Bronchial epithelial cell (primary cell): ENCODE measurements at regions not wholly inside any gene's neighbourhood (a gene's known extent, or its start where the extent isn't known, plus 50 kb on each side); places are given as distances from the start of the nearest gene placed in this dataset.

Experiments used
- DNase-seq: peaks from one replicate; pipeline ENCODE4 v3.0.0-alpha.2; 2010; ENCODE audit warnings: low read depth
- FAIRE-seq: peaks from 2 replicates; lab custom pipeline; 2011; peaks lifted over from hg19 to GRCh38; lab: Jason Lieb, UNC
- H3K27me3 ChIP-seq: 2 replicates; pipeline ENCODE4 v1.5.1; 2011; ENCODE audit warnings: low read length; ENCODE audit not compliant: control insufficient read depth, insufficient read depth
- H3K36me3 ChIP-seq: 2 replicates; pipeline ENCODE4 v1.5.1; 2011; ENCODE audit warnings: low read length; ENCODE audit not compliant: control insufficient read depth, insufficient read depth
- H3K4me3 ChIP-seq: 2 replicates; pipeline ENCODE4 v1.5.1; 2011; ENCODE audit warnings: mild to moderate bottlenecking, low read depth, low read length, control low read depth
- CTCF ChIP-seq: IDR thresholded peaks from 2 replicates; pipeline ENCODE4 v1.5.1; 2011; ENCODE audit warnings: mild to moderate bottlenecking, moderate library complexity, low read length, control low read depth, inconsistent platforms; ENCODE audit not compliant: insufficient read depth, severe bottlenecking

- H3K27me3 ChIP-seq = no peaks in the 10 kb centered on the region
- FAIRE-seq = no peak
- H3K4me3 ChIP-seq = no peak overlapping the region
- TF ChIP-seq CTCF = no peak
- no peak for DNase-seq
- H3K36me3 ChIP-seq = no peaks in the 10 kb centered on the region
Observed at GRCh38 chrX:45368705-45369104, 168.0 kb upstream of the DIPK2B start.

- no peaks in the 10 kb centered on the region for H3K27me3 ChIP-seq
- no peak overlapping the region for H3K4me3 ChIP-seq
- TF ChIP-seq CTCF = no peak
- no peaks in the 10 kb centered on the region for H3K36me3 ChIP-seq
- FAIRE-seq (no peak), DNase-seq (no peak)
Observed at GRCh38 chrX:45363596-45363995, 162.9 kb upstream of the DIPK2B start.

DNA sequence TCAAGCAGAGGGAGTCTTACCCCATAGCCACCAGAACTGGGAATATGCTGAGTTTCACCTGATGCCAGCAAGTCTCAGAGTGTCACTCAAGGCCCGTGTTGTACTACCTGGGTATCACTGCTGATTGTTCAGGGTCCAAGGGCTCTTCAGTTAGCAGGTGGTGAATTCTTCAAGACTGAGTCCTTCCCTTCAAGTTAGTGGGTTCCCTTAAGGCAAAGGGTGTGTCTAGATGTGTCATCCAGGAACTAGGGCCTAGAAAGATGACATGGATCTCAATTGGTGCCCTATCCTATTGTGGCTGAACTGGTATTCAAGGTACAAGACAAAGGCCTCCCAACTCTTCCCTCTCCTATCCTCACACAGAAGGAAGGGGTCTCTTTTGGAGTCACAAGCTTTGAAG is 159.9 kb upstream of the DIPK2B start:
- FAIRE-seq (no peak), DNase-seq (peak; percentile 63)
- Histone ChIP-seq H3K36me3 (no peaks in the 10 kb centered on the region), H3K27me3 (no peaks in the 10 kb centered on the region), H3K4me3 (no peak overlapping the region)
- no peak for TF ChIP-seq CTCF

DNA sequence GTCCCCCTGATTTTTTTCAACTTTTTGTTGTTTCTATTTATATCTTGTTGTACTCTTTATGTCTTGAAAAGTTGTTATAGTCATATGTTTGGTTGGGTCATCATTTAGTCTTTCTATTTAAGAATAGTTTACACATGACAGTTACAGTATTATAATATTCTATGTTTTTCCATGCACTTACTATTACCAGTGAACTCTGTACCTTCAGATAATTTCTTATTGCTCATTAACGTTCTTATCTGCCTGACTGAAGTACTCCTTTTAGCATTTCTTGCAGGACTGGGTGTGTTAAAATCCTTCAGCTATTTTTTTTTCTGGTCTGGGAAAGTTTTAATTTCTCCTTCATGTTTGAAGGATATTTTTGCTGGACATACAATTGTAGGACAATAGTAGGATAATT is 157.7 kb upstream of the DIPK2B start:
- no peak for FAIRE-seq
- Histone ChIP-seq H3K4me3 (no peak overlapping the region), H3K36me3 (no peaks in the 10 kb centered on the region), H3K27me3 (no peaks in the 10 kb centered on the region)
- DNase-seq = no peak
- no peak for TF ChIP-seq CTCF

- Histone ChIP-seq H3K27me3 (no peaks in the 10 kb centered on the region), H3K4me3 (no peak overlapping the region), H3K36me3 (no peaks in the 10 kb centered on the region)
- no peak for FAIRE-seq
- no peak for DNase-seq
- TF ChIP-seq CTCF = no peak
Observed at GRCh38 chrX:45353456-45353855, 152.8 kb upstream of the DIPK2B start.

- Histone ChIP-seq H3K27me3 (no peaks in the 10 kb centered on the region), H3K36me3 (no peaks in the 10 kb centered on the region), H3K4me3 (no peak overlapping the region)
- FAIRE-seq (peak; percentile 60), DNase-seq (no peak)
- TF ChIP-seq CTCF = no peak
Observed at GRCh38 chrX:45352611-45353010, 151.9 kb upstream of the DIPK2B start.
